Loucy (cell line): ENCODE measurements at regions not wholly inside any gene's neighbourhood (a gene's known extent, or its start where the extent isn't known, plus 50 kb on each side); places are given as distances from the start of the nearest gene placed in this dataset.

Experiments used
- H2AFZ ChIP-seq: fragments of 200-600 bp; sonication (generic); 2 replicates; pipeline ENCODE4 v1.6.0; 2016; ENCODE audit warnings: antibody characterized with exemption, mild to moderate bottlenecking, low read length, moderate library complexity
- H3F3A ChIP-seq: fragments of 200-600 bp; 2 replicates; pipeline ENCODE4 v1.6.0; 2016; ENCODE audit warnings: antibody characterized with exemption, low read depth, mild to moderate bottlenecking
- H3K27me3 ChIP-seq: fragments of 200-600 bp; sonication (generic); 2 replicates; pipeline ENCODE4 v1.6.1; 2014; ENCODE audit warnings: low read length, mild to moderate bottlenecking; ENCODE audit not compliant: insufficient read depth, poor library complexity, severe bottlenecking
- H3K36me3 ChIP-seq: fragments of 200-600 bp; sonication (generic); 2 replicates; pipeline ENCODE4 v1.6.1; 2016; ENCODE audit warnings: low read length; ENCODE audit not compliant: insufficient read depth
- H3K4me1 ChIP-seq: fragments of 200-600 bp; sonication (generic); 2 replicates; pipeline ENCODE4 v1.5.1; 2014; ENCODE audit warnings: low read length, mild to moderate bottlenecking; ENCODE audit not compliant: insufficient read depth, poor library complexity, severe bottlenecking
- H3K4me2 ChIP-seq: fragments of 200-600 bp; sonication (generic); 2 replicates; pipeline ENCODE4 v1.6.0; 2014; ENCODE audit warnings: antibody characterized with exemption, low read length, low read depth, mild to moderate bottlenecking; ENCODE audit not compliant: poor library complexity, severe bottlenecking
- H3K4me3 ChIP-seq: fragments of 200-600 bp; sonication (generic); 2 replicates; pipeline ENCODE4 v1.5.1; 2014; ENCODE audit warnings: low read length, mild to moderate bottlenecking, mixed read lengths; ENCODE audit not compliant: poor library complexity, severe bottlenecking
- H3K79me2 ChIP-seq: fragments of 200-600 bp; sonication (generic); 2 replicates; pipeline ENCODE4 v1.6.1; 2014; ENCODE audit warnings: low read length; ENCODE audit not compliant: insufficient read depth
- H3K9ac ChIP-seq: fragments of 200-600 bp; sonication (generic); 2 replicates; pipeline ENCODE4 v1.6.0; 2014; ENCODE audit warnings: mild to moderate bottlenecking, low read depth, low read length, moderate library complexity; ENCODE audit not compliant: poor library complexity, severe bottlenecking
- H3K9me2 ChIP-seq: fragments of 200-600 bp; sonication (generic); replicated peaks from 2 replicates; pipeline ENCODE4 v1.6.1; 2016; ENCODE audit warnings: low read depth, low read length, mixed read lengths
- H3K9me3 ChIP-seq: fragments of 200-600 bp; sonication (generic); 2 replicates; pipeline ENCODE4 v1.6.1; 2014; ENCODE audit warnings: mild to moderate bottlenecking, antibody characterized with exemption, low read length, low read depth; ENCODE audit not compliant: insufficient read depth
- H4K20me1 ChIP-seq: fragments of 200-600 bp; sonication (generic); 2 replicates; pipeline ENCODE4 v1.6.0; 2014; ENCODE audit warnings: antibody characterized with exemption, low read length, mild to moderate bottlenecking; ENCODE audit not compliant: insufficient read depth, poor library complexity, severe bottlenecking
- EZH2phosphoT487 ChIP-seq: fragments of 200-600 bp; IDR thresholded peaks from 2 replicates; pipeline ENCODE4 v1.6.1; 2018; ENCODE audit warnings: antibody characterized with exemption, mild to moderate bottlenecking, moderate library complexity, borderline replicate concordance
- TF ChIP-seq, protein P1 (sequence below): fragments of 200-600 bp; sonication (generic); conservative IDR thresholded peaks from 2 replicates; pipeline ENCODE4 v1.5.1; 2014; ENCODE audit warnings: mild to moderate bottlenecking, antibody characterized with exemption, low read length

DNA sequence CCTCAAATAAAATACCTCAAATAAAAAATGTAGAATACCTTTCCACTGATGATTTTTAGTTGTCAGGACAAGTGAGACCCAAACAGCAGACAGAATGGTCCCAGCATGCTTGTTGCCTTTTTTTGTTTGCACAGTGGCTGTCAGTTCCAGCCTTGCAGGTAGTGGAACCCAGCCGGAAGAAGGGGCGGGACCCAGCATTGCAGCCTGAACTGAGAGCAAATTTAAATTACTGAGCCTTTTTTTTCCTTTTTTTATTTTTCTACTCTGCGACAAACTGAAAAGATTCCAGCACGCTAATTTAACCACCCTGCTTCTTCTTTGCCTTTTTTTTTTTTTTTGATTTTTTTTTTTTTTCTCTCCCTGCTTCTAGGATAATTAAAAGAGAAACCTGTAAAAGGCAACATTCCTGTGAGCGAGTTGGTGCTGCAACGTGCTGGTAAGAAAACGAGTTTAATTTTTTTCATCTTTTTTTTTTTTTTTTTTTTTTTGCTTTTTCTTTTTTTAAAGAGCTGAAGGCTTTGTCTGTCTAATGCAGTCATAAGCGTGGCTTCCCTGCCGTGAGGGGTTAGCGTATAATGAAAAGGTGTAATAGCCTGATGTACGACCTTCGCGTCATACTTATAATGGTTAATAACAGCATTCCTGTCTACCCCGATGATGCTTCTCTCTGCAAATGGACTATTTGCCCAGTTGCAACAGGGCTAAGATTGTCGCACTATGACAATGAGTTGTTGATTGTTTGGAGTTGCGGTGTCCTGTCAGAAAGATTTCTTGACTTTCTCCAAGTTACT lies 555.3 kb upstream of the CELF2 start:
- H3K9me3 ChIP-seq: no peaks in the 10 kb centered on the region

DNA sequence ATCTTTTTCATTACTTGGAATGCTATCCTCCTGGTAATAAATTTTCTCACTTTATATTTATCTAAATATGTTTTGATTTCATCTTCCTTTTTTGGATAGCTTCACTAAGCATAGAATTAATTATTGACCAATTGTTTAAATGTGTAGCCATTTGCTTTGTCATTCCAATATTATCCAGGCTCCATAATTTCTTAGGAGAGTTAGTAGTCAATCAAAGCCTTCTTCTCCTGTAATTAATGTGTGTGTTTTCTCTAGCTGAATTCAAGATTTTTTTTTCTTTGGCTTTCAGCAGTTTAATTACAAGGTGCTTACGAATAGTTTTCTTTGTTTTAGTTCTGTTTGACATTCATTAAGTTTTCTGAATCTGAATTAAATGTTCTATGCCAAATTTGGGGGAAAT lies 545.9 kb upstream of the CELF2 start:
- H3F3A ChIP-seq: no peaks in the 10 kb centered on the region
- H3K79me2 ChIP-seq: no peaks in the 10 kb centered on the region
- no peak overlapping the region for H3K4me2 ChIP-seq
- H3K4me1 ChIP-seq: no peaks in the 10 kb centered on the region
- H4K20me1 ChIP-seq: no peaks in the 10 kb centered on the region
- no peak overlapping the region for H3K4me3 ChIP-seq
- no peaks in the 10 kb centered on the region for H3K9me2 ChIP-seq
- no peak for TF ChIP-seq EZH2phosphoT487
- TF ChIP-seq, protein P1, sequence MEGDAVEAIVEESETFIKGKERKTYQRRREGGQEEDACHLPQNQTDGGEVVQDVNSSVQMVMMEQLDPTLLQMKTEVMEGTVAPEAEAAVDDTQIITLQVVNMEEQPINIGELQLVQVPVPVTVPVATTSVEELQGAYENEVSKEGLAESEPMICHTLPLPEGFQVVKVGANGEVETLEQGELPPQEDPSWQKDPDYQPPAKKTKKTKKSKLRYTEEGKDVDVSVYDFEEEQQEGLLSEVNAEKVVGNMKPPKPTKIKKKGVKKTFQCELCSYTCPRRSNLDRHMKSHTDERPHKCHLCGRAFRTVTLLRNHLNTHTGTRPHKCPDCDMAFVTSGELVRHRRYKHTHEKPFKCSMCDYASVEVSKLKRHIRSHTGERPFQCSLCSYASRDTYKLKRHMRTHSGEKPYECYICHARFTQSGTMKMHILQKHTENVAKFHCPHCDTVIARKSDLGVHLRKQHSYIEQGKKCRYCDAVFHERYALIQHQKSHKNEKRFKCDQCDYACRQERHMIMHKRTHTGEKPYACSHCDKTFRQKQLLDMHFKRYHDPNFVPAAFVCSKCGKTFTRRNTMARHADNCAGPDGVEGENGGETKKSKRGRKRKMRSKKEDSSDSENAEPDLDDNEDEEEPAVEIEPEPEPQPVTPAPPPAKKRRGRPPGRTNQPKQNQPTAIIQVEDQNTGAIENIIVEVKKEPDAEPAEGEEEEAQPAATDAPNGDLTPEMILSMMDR: no peak
- H3K9ac ChIP-seq: no peak overlapping the region
- H3K27me3 ChIP-seq: no peaks in the 10 kb centered on the region
- H3K36me3 ChIP-seq: no peaks in the 10 kb centered on the region
- H2AFZ ChIP-seq: no peak overlapping the region
- 0 out of 2 replicates have a peak, but pooled peaks cover 3% of the 10 kb centered on the region for H3K9me3 ChIP-seq

More for the DNA sequence above, 555.3 kb upstream of the CELF2 start:
- Histone ChIP-seq H3K9me2 (no peaks in the 10 kb centered on the region), H4K20me1 (no peaks in the 10 kb centered on the region), H3K27me3 (no peaks in the 10 kb centered on the region), H3K4me1 (no peaks in the 10 kb centered on the region), H3F3A (no peaks in the 10 kb centered on the region), H3K36me3 (no peaks in the 10 kb centered on the region), H2AFZ (no peak overlapping the region), H3K79me2 (no peaks in the 10 kb centered on the region), H3K4me2 (no peak overlapping the region), H3K9ac (no peak overlapping the region), H3K4me3 (no peak overlapping the region)
- TF ChIP-seq EZH2phosphoT487: no peak
- TF ChIP-seq, protein P1: no peak

DNA sequence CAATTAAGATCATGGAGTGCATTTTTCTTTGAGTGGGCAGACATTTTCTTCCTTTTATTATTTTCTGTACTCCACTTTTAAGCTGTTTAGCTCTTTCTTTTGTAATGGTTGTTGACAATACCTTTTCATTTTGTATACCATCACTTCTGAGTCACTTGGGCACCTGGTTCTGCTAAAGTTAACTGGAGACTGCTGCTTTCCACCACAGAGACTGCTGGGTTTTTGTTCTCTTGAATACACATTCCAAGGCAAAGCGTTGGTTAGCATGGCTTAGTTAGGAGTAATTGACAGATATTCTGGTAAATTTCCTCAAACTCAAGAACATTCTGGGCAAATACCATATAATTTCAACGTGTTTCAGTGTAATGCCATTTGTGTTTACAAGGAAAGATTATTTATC lies 541.9 kb upstream of the CELF2 start:
- Histone ChIP-seq H4K20me1 (no peaks in the 10 kb centered on the region), H3K36me3 (no peaks in the 10 kb centered on the region), H3K9ac (no peak overlapping the region), H3K79me2 (no peaks in the 10 kb centered on the region), H3K27me3 (no peaks in the 10 kb centered on the region), H3K4me2 (no peak overlapping the region), H3K4me3 (no peak overlapping the region), H3K9me3 (0 out of 2 replicates have a peak, but pooled peaks cover 3% of the 10 kb centered on the region), H3F3A (no peaks in the 10 kb centered on the region), H2AFZ (no peak overlapping the region), H3K9me2 (no peaks in the 10 kb centered on the region), H3K4me1 (no peaks in the 10 kb centered on the region)
- TF ChIP-seq, protein P1: no peak
- no peak for TF ChIP-seq EZH2phosphoT487
